IMR-90 (cell line): ENCODE measurements at regions not wholly inside any gene's neighbourhood (a gene's known extent, or its start where the extent isn't known, plus 50 kb on each side); places are given as distances from the start of the nearest gene placed in this dataset.

ENCODE experiments used
- ATAC-seq: fragments of 200-7000 bp; cut with Tn5 transposase; 2 replicates; pipeline ENCODE4 v1.9.1; 2020; ENCODE audit warnings: low read depth, mild to moderate bottlenecking, moderate library complexity
- BruUV-seq: library from RNA; stranded (reverse); fragments of 400-500 nt; replicated peaks from 2 replicates; lab custom pipeline; 2021; lab: Mats Ljungman, UMichigan
- CTCF ChIA-PET: fragments of 300-600 bp; formaldehyde crosslinking; extraction: SDS; loops from one replicate; lab custom pipeline; 2021; ENCODE audit warnings: antibody characterized with exemption; lab: Yijun Ruan, JAX
- POLR2A ChIA-PET: fragments of 300-600 bp; sonication (Branson Sonifier 250); formaldehyde crosslinking; loops from one replicate; lab custom pipeline; 2022; ENCODE audit warnings: antibody characterized with exemption; ENCODE audit not compliant: unreplicated experiment; lab: Charles Lee
- DNase-seq: peaks from one replicate; pipeline ENCODE4 v3.0.0; 2013
- H2AFZ ChIP-seq: replicated peaks from 2 replicates; pipeline ENCODE3; 2013; ENCODE audit warnings: low read length, mild to moderate bottlenecking; ENCODE audit not compliant: poor library complexity
- H2AK5ac ChIP-seq: 2 replicates; pipeline ENCODE4 v1.6.1; 2013; ENCODE audit warnings: low read depth, low read length, inconsistent platforms
- H2AK9ac ChIP-seq: replicated peaks from 2 replicates; pipeline ENCODE3; 2013; ENCODE audit warnings: mild to moderate bottlenecking, low read depth, low read length, moderate library complexity; ENCODE audit not compliant: poor library complexity
- H2BK120ac ChIP-seq: 2 replicates; pipeline ENCODE4 v1.6.1; 2013; ENCODE audit warnings: low read depth, low read length, inconsistent platforms
- H2BK15ac ChIP-seq: 3 replicates; pipeline ENCODE4 v1.6.1; 2013; ENCODE audit warnings: low read depth, low read length, inconsistent platforms
- H2BK20ac ChIP-seq: 2 replicates; pipeline ENCODE4 v1.6.1; 2013; ENCODE audit warnings: low read depth, mild to moderate bottlenecking, inconsistent platforms, low read length, moderate library complexity
- H2BK5ac ChIP-seq: 2 replicates; pipeline ENCODE4 v1.6.1; 2013; ENCODE audit warnings: mild to moderate bottlenecking, low read depth, low read length, inconsistent platforms; ENCODE audit not compliant: poor library complexity, severe bottlenecking
- H3K14ac ChIP-seq: replicated peaks from 2 replicates; pipeline ENCODE4 v1.6.1; 2013; ENCODE audit warnings: low read depth, low read length, inconsistent platforms
- H3K18ac ChIP-seq: 2 replicates; pipeline ENCODE4 v1.6.1; 2013; ENCODE audit warnings: low read depth, low read length, control low read depth
- H3K23ac ChIP-seq: 2 replicates; pipeline ENCODE4 v1.6.1; 2013; ENCODE audit warnings: low read depth, low read length, inconsistent platforms
- H3K27ac ChIP-seq: 2 replicates; pipeline ENCODE4 v1.5.1; 2013; ENCODE audit warnings: mild to moderate bottlenecking, control low read depth, low read length; ENCODE audit not compliant: insufficient read depth
- H3K27me3 ChIP-seq: 2 replicates; pipeline ENCODE4 v1.6.1; 2013; ENCODE audit warnings: low read length; ENCODE audit not compliant: control insufficient read depth, insufficient read depth
- H3K36me3 ChIP-seq: 2 replicates; pipeline ENCODE4 v1.6.1; 2013; ENCODE audit warnings: low read length, mixed read lengths; ENCODE audit not compliant: control insufficient read depth, insufficient read depth
- H3K4ac ChIP-seq: 2 replicates; pipeline ENCODE4 v1.6.1; 2013; ENCODE audit warnings: low read depth, low read length, inconsistent platforms
- H3K4me1 ChIP-seq: 2 replicates; pipeline ENCODE4 v1.6.1; 2013; ENCODE audit warnings: low read length, mixed read lengths; ENCODE audit not compliant: control insufficient read depth, insufficient read depth
- H3K4me2 ChIP-seq: 2 replicates; pipeline ENCODE4 v1.6.1; 2013; ENCODE audit warnings: low read depth, mild to moderate bottlenecking, control low read depth, low read length, moderate library complexity
- H3K4me3 ChIP-seq: 2 replicates; pipeline ENCODE4 v1.5.1; 2013; ENCODE audit warnings: low read depth, mild to moderate bottlenecking, control low read depth, low read length, moderate library complexity; ENCODE audit not compliant: insufficient read depth
- H3K56ac ChIP-seq: 2 replicates; pipeline ENCODE4 v1.6.1; 2013; ENCODE audit warnings: low read length, inconsistent platforms; ENCODE audit not compliant: insufficient read depth; ENCODE audit errors: extremely low read depth
- H3K79me1 ChIP-seq, 2 experiments: 2 replicates each; pipeline ENCODE4 v1.6.1; 2013; ENCODE audit warnings: low read length in 2 of 2, inconsistent platforms in 1 of 2, low read depth in 1 of 2
- H3K9ac ChIP-seq: 2 replicates; pipeline ENCODE4 v1.6.1; 2013; ENCODE audit warnings: low read depth, low read length, control low read depth
- H3K9me1 ChIP-seq: 2 replicates; pipeline ENCODE4 v1.6.1; 2013; ENCODE audit warnings: low read length, inconsistent platforms; ENCODE audit not compliant: insufficient read depth
- H3K9me3 ChIP-seq: 2 replicates; pipeline ENCODE4 v1.6.1; 2013; ENCODE audit warnings: low read length; ENCODE audit not compliant: control insufficient read depth, insufficient read depth
- H4K20me1 ChIP-seq: 2 replicates; pipeline ENCODE4 v1.6.1; 2013; ENCODE audit warnings: low read length, inconsistent platforms; ENCODE audit not compliant: insufficient read depth
- H4K5ac ChIP-seq: 2 replicates; pipeline ENCODE4 v1.6.1; 2013; ENCODE audit warnings: mild to moderate bottlenecking, low read depth, low read length, control low read depth
- H4K8ac ChIP-seq, 2 experiments: 2 replicates each; pipeline ENCODE4 v1.6.1; 2013; ENCODE audit warnings: low read depth in 2 of 2, low read length in 2 of 2, control low read depth in 1 of 2, inconsistent platforms in 1 of 2
- H4K91ac ChIP-seq: 2 replicates; pipeline ENCODE4 v1.6.1; 2013; ENCODE audit warnings: low read depth, low read length, inconsistent platforms; ENCODE audit not compliant: insufficient read depth
- BHLHE40 ChIP-seq: fragments of 150-350 bp; IDR thresholded peaks from 2 replicates; pipeline ENCODE4 v1.6.1; 2016; ENCODE audit warnings: mild to moderate bottlenecking, low read depth, low read length
- CEBPB ChIP-seq: IDR thresholded peaks from 2 replicates; pipeline ENCODE4 v1.6.1; 2012; ENCODE audit warnings: low read depth, low read length, improper control_type of control experiment
- CHD1 ChIP-seq: IDR thresholded peaks from 2 replicates; pipeline ENCODE4 v1.6.1; 2012; ENCODE audit warnings: low read depth, low read length, improper control_type of control experiment
- CTCF ChIP-seq: conservative IDR thresholded peaks from 2 replicates; pipeline ENCODE4 v1.5.1; 2012; ENCODE audit warnings: mild to moderate bottlenecking, low read depth, low read length, improper control_type of control experiment
- ELK1 ChIP-seq: fragments of 150-350 bp; IDR thresholded peaks from 2 replicates; pipeline ENCODE4 v1.6.1; 2016; ENCODE audit warnings: low read depth, mild to moderate bottlenecking, low read length, moderate library complexity, borderline replicate concordance
- FOS ChIP-seq: fragments of 150-350 bp; IDR thresholded peaks from 2 replicates; pipeline ENCODE4 v1.6.1; 2016; ENCODE audit warnings: low read depth, low read length
- MAFK ChIP-seq: IDR thresholded peaks from 2 replicates; pipeline ENCODE4 v1.6.1; 2012; ENCODE audit warnings: low read depth, low read length, improper control_type of control experiment
- MAZ ChIP-seq: IDR thresholded peaks from 2 replicates; pipeline ENCODE4 v1.6.1; 2012; ENCODE audit warnings: low read depth, mild to moderate bottlenecking, low read length, improper control_type of control experiment, moderate library complexity, borderline replicate concordance
- MXI1 ChIP-seq: IDR thresholded peaks from 2 replicates; pipeline ENCODE4 v1.6.1; 2012; ENCODE audit warnings: low read depth, mild to moderate bottlenecking, low read length, moderate library complexity, borderline replicate concordance
- NFE2L2 ChIP-seq: fragments of 150-350 bp; IDR thresholded peaks from 2 replicates; pipeline ENCODE4 v1.6.1; 2016; ENCODE audit warnings: low read depth, mild to moderate bottlenecking, low read length
- POLR2A ChIP-seq: IDR thresholded peaks from 2 replicates; pipeline ENCODE4 v1.6.1; 2012; ENCODE audit warnings: mild to moderate bottlenecking, low read depth, low read length
- RAD21 ChIP-seq: IDR thresholded peaks from 2 replicates; pipeline ENCODE4 v1.6.1; 2012; ENCODE audit warnings: low read length, improper control_type of control experiment
- RCOR1 ChIP-seq: IDR thresholded peaks from 2 replicates; pipeline ENCODE4 v1.6.1; 2012; ENCODE audit warnings: mild to moderate bottlenecking, low read length, improper control_type of control experiment; ENCODE audit not compliant: insufficient replicate concordance
- RFX5 ChIP-seq: IDR thresholded peaks from 2 replicates; pipeline ENCODE4 v1.8.0; 2012; ENCODE audit warnings: low read depth, mild to moderate bottlenecking, low read length, moderate library complexity
- SMC3 ChIP-seq: fragments of 150-350 bp; IDR thresholded peaks from 2 replicates; pipeline ENCODE4 v1.6.1; 2016; ENCODE audit warnings: low read depth, mild to moderate bottlenecking, antibody characterized with exemption, low read length, moderate library complexity
- USF2 ChIP-seq: fragments of 150-350 bp; IDR thresholded peaks from 2 replicates; pipeline ENCODE4 v1.6.1; 2017; ENCODE audit warnings: mild to moderate bottlenecking, antibody characterized with exemption, low read length, low read depth
- WGBS, 2 experiments: methylation state at CpG; one replicate each; pipeline versions ENCODE4 v1.1.5 to v1.1.7; 2013; ENCODE audit warnings: missing lambda C conversion rate in 2 of 2; ENCODE audit not compliant: insufficient read length in 1 of 2; ENCODE audit errors: extremely low coverage in 2 of 2; 5-methylcytosine and 5-hydroxymethylcytosine counted together
- dilution Hi-C: fragments of 300-500 bp; cut with HindIII; formaldehyde crosslinking; loops from one replicate; pipeline ENCODE4 v1.14.3; 2018; ENCODE audit warnings: low sequenced_read_pairs; ENCODE audit not compliant: unreplicated experiment
- in situ Hi-C: fragments of 300-500 bp; cut with MboI; formaldehyde crosslinking; loops from 3 replicates; pipeline ENCODE4 v1.14.3; 2019; ENCODE audit warnings: low sequenced_read_pairs, inconsistent platforms, mixed read lengths
- intact Hi-C: fragments of 100-400 bp; cut with micrococcal nuclease; formaldehyde crosslinking; loops from 2 replicates; pipeline ENCODE4 v1.10.0; 2022

- no peak overlapping the region for H4K91ac ChIP-seq
- no peak overlapping the region for H3K56ac ChIP-seq
- ChIA-PET POLR2A (no interaction called here), CTCF (no interaction called here)
- in situ Hi-C loops (no loop called here), intact Hi-C loops (no loop called here), dilution Hi-C loops (no loop called here)
- no peaks in the 10 kb centered on the region for H3K4me1 ChIP-seq
- no peak for TF ChIP-seq CHD1
- TF ChIP-seq POLR2A, result no peak
- no peak for TF ChIP-seq RCOR1
- TF ChIP-seq RFX5, result no peak
- no peak for TF ChIP-seq MAZ
- no peak for TF ChIP-seq MAFK
- no peak for TF ChIP-seq FOS
- TF ChIP-seq SMC3, result no peak
- no peak for TF ChIP-seq BHLHE40
- TF ChIP-seq CEBPB, result no peak
- TF ChIP-seq NFE2L2, result no peak
- no peak for TF ChIP-seq MXI1
- TF ChIP-seq CTCF, result no peak
- TF ChIP-seq RAD21, result no peak
- TF ChIP-seq USF2, result no peak
- TF ChIP-seq ELK1, result no peak
- no peak overlapping the region for H3K4ac ChIP-seq
- no peak overlapping the region for H3K4me3 ChIP-seq
- no peak overlapping the region; the same call in 1 of the 2 replicates for H3K14ac ChIP-seq
- no peak overlapping the region for H2BK120ac ChIP-seq
- no peaks in the 10 kb centered on the region for H3K9me3 ChIP-seq
- H2AFZ ChIP-seq, result no peak overlapping the region
- no peak overlapping the region for H4K8ac ChIP-seq
- H3K27ac ChIP-seq, result no peak overlapping the region
- H4K5ac ChIP-seq, result no peak overlapping the region
- H3K9ac ChIP-seq, result no peak overlapping the region
- 0 out of 2 replicates have a peak overlapping the region, but pooled peaks have one; percentile 5 for H2AK5ac ChIP-seq
- H2AK9ac ChIP-seq, result no peak overlapping the region
- H3K79me1 ChIP-seq, result no peaks in the 10 kb centered on the region
- H4K20me1 ChIP-seq, result no peaks in the 10 kb centered on the region
- H2BK20ac ChIP-seq, result no peak overlapping the region
- no CpG with 5 or more reads among the region's 1 CpG for WGBS, 2 experiments
- no peaks in the 10 kb centered on the region for H3K27me3 ChIP-seq
- H3K23ac ChIP-seq, result no peak overlapping the region
- BruUV-seq, result no TSS peak
- H2BK15ac ChIP-seq, result peak overlapping the region; percentile 76; the same call in 1 of the 3 replicates
- H3K4me2 ChIP-seq, result no peak overlapping the region
- H2BK5ac ChIP-seq, result no peak overlapping the region
- H3K9me1 ChIP-seq, result no peaks in the 10 kb centered on the region
- H3K18ac ChIP-seq, result no peak overlapping the region
- DNase-seq, result no peak
- ATAC-seq, result no peak
- no peaks in the 10 kb centered on the region for H3K36me3 ChIP-seq
These were observed 456.2 kb upstream of the NECTIN3 start for GRCh38 chr3:110615454-110615853.
